Cardiac muscle cell (in vitro differentiated cells and primary cell): ENCODE measurements at regions not wholly inside any gene's neighbourhood (a gene's known extent, or its start where the extent isn't known, plus 50 kb on each side); places are given as distances from the start of the nearest gene placed in this dataset.

ENCODE experiments used
- DNase-seq, 2 donors: peaks; one replicate each; pipeline versions ENCODE4 v3.0.0 to v3.0.0-alpha.2; 2010 to 2017; ENCODE audit warnings: low read depth in 1 of 2, low spot score in 1 of 2
- H3K27ac ChIP-seq: fragments of 200-600 bp; sonication (generic); 2 replicates; pipeline ENCODE4 v1.5.1; 2016
- H3K27me3 ChIP-seq: fragments of 200-600 bp; sonication (generic); 2 replicates; pipeline ENCODE4 v1.6.0; 2016; ENCODE audit warnings: control low read depth
- H3K36me3 ChIP-seq: fragments of 200-600 bp; sonication (generic); 2 replicates; pipeline ENCODE4 v1.5.1; 2016; ENCODE audit warnings: control low read depth
- H3K4me1 ChIP-seq: fragments of 200-600 bp; sonication (generic); 2 replicates; pipeline ENCODE4 v1.8.1; 2017; ENCODE audit warnings: low read depth, mild to moderate bottlenecking, mixed run types
- H3K4me3 ChIP-seq: fragments of 200-600 bp; sonication (generic); 2 replicates; pipeline ENCODE4 v1.5.1; 2016; ENCODE audit warnings: mild to moderate bottlenecking
- H3K9me3 ChIP-seq: fragments of 200-600 bp; sonication (generic); 2 replicates; pipeline ENCODE4 v1.5.1; 2017; ENCODE audit warnings: low read depth, mild to moderate bottlenecking, control low read depth
- CTCF ChIP-seq: IDR thresholded peaks from 2 replicates; pipeline ENCODE4 v1.5.1; 2012; ENCODE audit warnings: low read depth, mild to moderate bottlenecking, low read length

- no peaks in the 10 kb centered on the region for H3K9me3 ChIP-seq
- no peaks in the 10 kb centered on the region for H3K4me1 ChIP-seq
- H3K36me3 ChIP-seq, result no peaks in the 10 kb centered on the region
- no peaks in the 10 kb centered on the region for H3K27me3 ChIP-seq
- TF ChIP-seq CTCF, result no peak
- no peak for DNase-seq
- H3K4me3 ChIP-seq, result no peak overlapping the region
- H3K27ac ChIP-seq, result no peak overlapping the region
These were observed 84.7 kb upstream of the LMNTD1 start for GRCh38 chr12:25637752-25638151.

DNA sequence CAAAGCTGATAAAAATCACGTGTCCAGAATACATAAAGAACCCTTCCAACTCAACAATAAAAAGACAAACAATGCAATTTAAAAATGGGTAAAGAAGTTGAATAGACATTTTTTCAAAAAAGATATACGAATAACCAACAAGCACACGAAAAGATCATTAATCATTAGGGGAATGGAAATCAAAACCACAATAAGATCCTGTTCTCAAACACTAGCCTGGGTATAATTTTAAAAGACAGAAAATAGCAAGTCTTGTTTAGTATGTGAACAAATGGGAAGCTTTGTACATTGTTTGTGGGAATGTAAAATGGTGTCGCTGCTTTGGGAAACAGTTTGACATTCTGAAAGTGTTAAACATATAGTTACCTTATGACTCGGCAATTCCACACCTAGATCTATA, 86.3 kb upstream of the LMNTD1 start:
- H3K27me3 ChIP-seq, result no peaks in the 10 kb centered on the region
- no peak overlapping the region for H3K4me3 ChIP-seq
- no peaks in the 10 kb centered on the region for H3K36me3 ChIP-seq
- no peaks in the 10 kb centered on the region for H3K4me1 ChIP-seq
- no peak overlapping the region for H3K27ac ChIP-seq
- DNase-seq, result no peak
- no peaks in the 10 kb centered on the region for H3K9me3 ChIP-seq
- TF ChIP-seq CTCF, result no peak

- H3K36me3 ChIP-seq, result no peaks in the 10 kb centered on the region
- no peaks in the 10 kb centered on the region for H3K9me3 ChIP-seq
- no peak overlapping the region for H3K27ac ChIP-seq
- H3K27me3 ChIP-seq, result no peaks in the 10 kb centered on the region
- TF ChIP-seq CTCF, result no peak
- H3K4me3 ChIP-seq, result no peak overlapping the region
- H3K4me1 ChIP-seq, result no peaks in the 10 kb centered on the region
- DNase-seq, result no peak
These were observed 91.9 kb upstream of the LMNTD1 start for GRCh38 chr12:25644979-25645378.

GRCh38 chr12:25645427-25645826, 92.3 kb upstream of the LMNTD1 start:
- no peak for DNase-seq
- no peak overlapping the region for H3K4me3 ChIP-seq
- H3K9me3 ChIP-seq, result no peaks in the 10 kb centered on the region
- H3K27ac ChIP-seq, result no peak overlapping the region
- H3K36me3 ChIP-seq, result no peaks in the 10 kb centered on the region
- no peaks in the 10 kb centered on the region for H3K27me3 ChIP-seq
- no peak for TF ChIP-seq CTCF
- no peaks in the 10 kb centered on the region for H3K4me1 ChIP-seq

DNA sequence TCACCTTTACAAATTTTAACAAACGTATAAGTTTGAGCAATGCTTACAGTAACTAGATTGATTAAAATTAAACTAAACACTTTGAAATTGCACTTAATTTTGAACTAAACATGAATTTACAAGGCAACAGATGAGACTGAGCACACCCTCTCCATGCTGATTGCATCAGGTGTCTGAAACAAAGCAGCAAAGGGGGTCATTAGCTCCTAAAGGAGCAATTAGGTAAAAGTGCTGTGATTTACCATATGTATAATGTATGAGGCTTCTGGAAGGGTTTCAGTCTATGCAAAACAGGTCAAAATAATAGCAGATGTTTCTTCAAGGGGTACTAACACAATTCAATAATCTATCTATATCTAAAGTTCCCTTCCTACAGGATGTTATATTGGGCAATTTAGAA, 98.8 kb upstream of the LMNTD1 start:
- no peak for TF ChIP-seq CTCF
- Histone ChIP-seq H3K4me1 (no peaks in the 10 kb centered on the region), H3K27ac (no peak overlapping the region)

GRCh38 chr12:25652371-25652770, 99.3 kb upstream of the LMNTD1 start:
- no peak for TF ChIP-seq CTCF
- H3K36me3 ChIP-seq, result no peaks in the 10 kb centered on the region
- H3K27ac ChIP-seq, result no peak overlapping the region
- no peaks in the 10 kb centered on the region for H3K4me1 ChIP-seq
- no peaks in the 10 kb centered on the region for H3K27me3 ChIP-seq
- H3K4me3 ChIP-seq, result no peak overlapping the region
- no peak for DNase-seq
- no peaks in the 10 kb centered on the region for H3K9me3 ChIP-seq

More for the DNA sequence above, 98.8 kb upstream of the LMNTD1 start:
- H3K4me3 ChIP-seq, result no peak overlapping the region
- H3K9me3 ChIP-seq, result no peaks in the 10 kb centered on the region
- H3K36me3 ChIP-seq, result no peaks in the 10 kb centered on the region
- no peak for DNase-seq
- no peaks in the 10 kb centered on the region for H3K27me3 ChIP-seq
